Loucy (cell line): ENCODE measurements at regions not wholly inside any gene's neighbourhood (a gene's known extent, or its start where the extent isn't known, plus 50 kb on each side); places are given as distances from the start of the nearest gene placed in this dataset.
A peak's percentile ranks its signal among the peaks of the same experiment; 100 is the strongest.

Experiments
- H2AFZ ChIP-seq: fragments of 200-600 bp; sonication (generic); 2 replicates; pipeline ENCODE4 v1.6.0; 2016; ENCODE audit warnings: antibody characterized with exemption, mild to moderate bottlenecking, low read length, moderate library complexity
- H3F3A ChIP-seq: fragments of 200-600 bp; 2 replicates; pipeline ENCODE4 v1.6.0; 2016; ENCODE audit warnings: antibody characterized with exemption, low read depth, mild to moderate bottlenecking
- H3K27me3 ChIP-seq: fragments of 200-600 bp; sonication (generic); 2 replicates; pipeline ENCODE4 v1.6.1; 2014; ENCODE audit warnings: low read length, mild to moderate bottlenecking; ENCODE audit not compliant: insufficient read depth, poor library complexity, severe bottlenecking
- H3K36me3 ChIP-seq: fragments of 200-600 bp; sonication (generic); 2 replicates; pipeline ENCODE4 v1.6.1; 2016; ENCODE audit warnings: low read length; ENCODE audit not compliant: insufficient read depth
- H3K4me1 ChIP-seq: fragments of 200-600 bp; sonication (generic); 2 replicates; pipeline ENCODE4 v1.5.1; 2014; ENCODE audit warnings: low read length, mild to moderate bottlenecking; ENCODE audit not compliant: insufficient read depth, poor library complexity, severe bottlenecking
- H3K4me2 ChIP-seq: fragments of 200-600 bp; sonication (generic); 2 replicates; pipeline ENCODE4 v1.6.0; 2014; ENCODE audit warnings: antibody characterized with exemption, low read length, low read depth, mild to moderate bottlenecking; ENCODE audit not compliant: poor library complexity, severe bottlenecking
- H3K4me3 ChIP-seq: fragments of 200-600 bp; sonication (generic); 2 replicates; pipeline ENCODE4 v1.5.1; 2014; ENCODE audit warnings: low read length, mild to moderate bottlenecking, mixed read lengths; ENCODE audit not compliant: poor library complexity, severe bottlenecking
- H3K79me2 ChIP-seq: fragments of 200-600 bp; sonication (generic); 2 replicates; pipeline ENCODE4 v1.6.1; 2014; ENCODE audit warnings: low read length; ENCODE audit not compliant: insufficient read depth
- H3K9ac ChIP-seq: fragments of 200-600 bp; sonication (generic); 2 replicates; pipeline ENCODE4 v1.6.0; 2014; ENCODE audit warnings: mild to moderate bottlenecking, low read depth, low read length, moderate library complexity; ENCODE audit not compliant: poor library complexity, severe bottlenecking
- H3K9me2 ChIP-seq: fragments of 200-600 bp; sonication (generic); replicated peaks from 2 replicates; pipeline ENCODE4 v1.6.1; 2016; ENCODE audit warnings: low read depth, low read length, mixed read lengths
- H3K9me3 ChIP-seq: fragments of 200-600 bp; sonication (generic); 2 replicates; pipeline ENCODE4 v1.6.1; 2014; ENCODE audit warnings: mild to moderate bottlenecking, antibody characterized with exemption, low read length, low read depth; ENCODE audit not compliant: insufficient read depth
- H4K20me1 ChIP-seq: fragments of 200-600 bp; sonication (generic); 2 replicates; pipeline ENCODE4 v1.6.0; 2014; ENCODE audit warnings: antibody characterized with exemption, low read length, mild to moderate bottlenecking; ENCODE audit not compliant: insufficient read depth, poor library complexity, severe bottlenecking
- CTCF ChIP-seq: fragments of 200-600 bp; sonication (generic); conservative IDR thresholded peaks from 2 replicates; pipeline ENCODE4 v1.5.1; 2014; ENCODE audit warnings: mild to moderate bottlenecking, antibody characterized with exemption, low read length
- EZH2phosphoT487 ChIP-seq: fragments of 200-600 bp; IDR thresholded peaks from 2 replicates; pipeline ENCODE4 v1.6.1; 2018; ENCODE audit warnings: antibody characterized with exemption, mild to moderate bottlenecking, moderate library complexity, borderline replicate concordance

GRCh38 chrX:118189000-118189399 lies 72.4 kb upstream of the KLHL13 start:
- Histone ChIP-seq H3K9ac (no peak overlapping the region), H3K4me3 (no peak overlapping the region), H2AFZ (no peak overlapping the region), H3F3A (no peaks in the 10 kb centered on the region), H3K4me1 (peaks cover 3% of the 10 kb centered on the region), H3K27me3 (no peaks in the 10 kb centered on the region), H4K20me1 (no peaks in the 10 kb centered on the region), H3K79me2 (no peaks in the 10 kb centered on the region), H3K36me3 (no peaks in the 10 kb centered on the region), H3K9me2 (no peaks in the 10 kb centered on the region), H3K4me2 (peak overlapping the region; percentile 16), H3K9me3 (no peaks in the 10 kb centered on the region)
- TF ChIP-seq EZH2phosphoT487: no peak
- no peak for TF ChIP-seq CTCF

DNA sequence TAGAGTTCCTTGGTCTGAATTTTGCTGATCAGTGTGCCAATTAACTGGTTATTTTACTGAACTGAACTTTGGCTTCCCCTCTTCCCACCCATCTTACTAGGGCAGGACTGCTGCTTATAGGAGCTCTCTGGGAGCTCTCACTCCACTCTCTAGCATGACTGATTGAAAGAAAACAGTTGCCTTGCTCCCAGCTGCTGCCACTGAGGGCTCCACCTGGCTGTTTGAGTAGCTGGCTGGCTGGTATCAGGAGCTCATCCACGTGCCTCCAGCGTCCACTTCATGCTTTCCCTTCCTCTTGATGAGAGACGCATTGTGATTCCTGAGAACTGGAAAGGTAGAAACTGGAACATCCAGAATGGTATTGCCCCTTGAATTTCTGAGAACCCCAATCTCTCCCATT lies 73.0 kb upstream of the KLHL13 start:
- Histone ChIP-seq H3K4me2 (peak overlapping the region; percentile 16), H4K20me1 (no peaks in the 10 kb centered on the region), H3K4me1 (peaks cover 3% of the 10 kb centered on the region)

GRCh38 chrX:118197730-118198129 lies 81.1 kb upstream of the KLHL13 start:
- TF ChIP-seq CTCF: no peak
- TF ChIP-seq EZH2phosphoT487: no peak
- Histone ChIP-seq H3K9me2 (no peaks in the 10 kb centered on the region), H3F3A (no peaks in the 10 kb centered on the region), H3K4me2 (no peak overlapping the region), H2AFZ (no peak overlapping the region), H3K9me3 (no peaks in the 10 kb centered on the region), H3K36me3 (no peaks in the 10 kb centered on the region), H3K79me2 (no peaks in the 10 kb centered on the region), H3K27me3 (no peaks in the 10 kb centered on the region), H4K20me1 (no peaks in the 10 kb centered on the region), H3K4me1 (no peaks in the 10 kb centered on the region), H3K4me3 (no peak overlapping the region), H3K9ac (no peak overlapping the region)

More for the DNA sequence above, 73.0 kb upstream of the KLHL13 start:
- Histone ChIP-seq H3K9ac (no peak overlapping the region), H3F3A (no peaks in the 10 kb centered on the region), H3K36me3 (no peaks in the 10 kb centered on the region), H3K4me3 (no peak overlapping the region), H3K27me3 (no peaks in the 10 kb centered on the region), H3K9me2 (no peaks in the 10 kb centered on the region), H3K9me3 (no peaks in the 10 kb centered on the region), H3K79me2 (no peaks in the 10 kb centered on the region), H2AFZ (no peak overlapping the region)
- TF ChIP-seq EZH2phosphoT487 (no peak), CTCF (no peak)
